Esophagus squamous epithelium (tissue), 5 donors: ENCODE measurements at regions not wholly inside any gene's neighbourhood (a gene's known extent, or its start where the extent isn't known, plus 50 kb on each side); places are given as distances from the start of the nearest gene placed in this dataset.

Experiments used
- DNase-seq: peaks from one replicate; lab custom pipeline; 2025; lab: John Stamatoyannopoulos, UW
- H3K27ac ChIP-seq, 4 donors: fragments of 200-600 bp; sonication (generic); one replicate each; pipeline ENCODE4 v1.5.1; 2016 to 2019; ENCODE audit warnings: mild to moderate bottlenecking in 1 of 4
- H3K27me3 ChIP-seq, 4 donors: fragments of 200-600 bp; sonication (generic); 1 replicate in 3 of 4; 2 replicates in 1 of 4; pipeline versions ENCODE4 v1.5.1 to v1.6.0; 2017 to 2021; ENCODE audit warnings: antibody characterized with exemption in 1 of 4
- H3K36me3 ChIP-seq, 3 donors: fragments of 200-600 bp; sonication (generic); one replicate each; pipeline ENCODE4 v1.5.1; 2016 to 2019
- H3K4me1 ChIP-seq, 3 donors: fragments of 200-600 bp; sonication (generic); one replicate each; pipeline ENCODE4 v1.5.1; 2017 to 2019
- H3K4me3 ChIP-seq, 4 donors: fragments of 200-600 bp; sonication (generic); 1 replicate in 3 of 4; 2 replicates in 1 of 4; pipeline ENCODE4 v1.5.1; 2016 to 2019; ENCODE audit warnings: mild to moderate bottlenecking in 2 of 4, moderate library complexity in 1 of 4
- H3K9me3 ChIP-seq, 3 donors: fragments of 200-600 bp; sonication (generic); one replicate each; pipeline ENCODE4 v1.5.1; 2016 to 2019
- CTCF ChIP-seq, 6 experiments: fragments of 450-650 bp in 4 of 6; fragments of 200-600 bp in 2 of 6; sonication (generic) in 2 of 6; IDR thresholded peaks; one replicate each; pipeline ENCODE4 v1.5.1; 2016 to 2019; ENCODE audit warnings: antibody characterized with exemption in 6 of 6, mild to moderate bottlenecking in 4 of 6, moderate library complexity in 4 of 6
- POLR2A ChIP-seq, 4 donors: fragments of 450-650 bp; IDR thresholded peaks; one replicate each; pipeline ENCODE4 v1.6.1; 2017; ENCODE audit warnings: antibody characterized with exemption in 4 of 4, mild to moderate bottlenecking in 4 of 4, moderate library complexity in 3 of 4
- WGBS, 2 donors: methylation state at CpG; one replicate each; pipeline ENCODE4 v1.1.5; 2018; 5-methylcytosine and 5-hydroxymethylcytosine counted together
- intact Hi-C: fragments of 100-400 bp; cut with DNase I; formaldehyde crosslinking; loops from one replicate; pipeline ENCODE4 v1.15.0; 2022
- donor health status: DM: yes; HTN: yes; CAD: no.

- Histone ChIP-seq H3K27ac (no peak overlapping the region), H3K9me3 (no peaks in the 10 kb centered on the region), H3K36me3 (no peaks in the 10 kb centered on the region), H3K27me3 (no peaks in the 10 kb centered on the region), H3K4me1 (no peaks in the 10 kb centered on the region), H3K4me3 (no peak overlapping the region)
- 76 to 90% methylated on average over 1 of the region's 1 CpG for WGBS, 2 donors
- TF ChIP-seq POLR2A (IDR thresholded peaks at IDR 0.05), result no peak
- no peak for TF ChIP-seq CTCF (IDR thresholded peaks at IDR 0.05)
- no peak for DNase-seq
- intact Hi-C loops, result no loop called here
These were observed 280.9 kb upstream of the EPHA5 start for GRCh38 chr4:65951177-65951576.

GRCh38 chr4:65943076-65943475 is 272.8 kb upstream of the EPHA5 start:
- intact Hi-C loops, result no loop called here

GRCh38 chr4:65924843-65925242 is 254.6 kb upstream of the EPHA5 start:
- H3K4me3 ChIP-seq, result no peak overlapping the region
- H3K27ac ChIP-seq, result no peak overlapping the region
- no peaks in the 10 kb centered on the region for H3K27me3 ChIP-seq
- WGBS, 2 donors, result 56 to 58% methylated on average over 4 of the region's 4 CpGs
- no peaks in the 10 kb centered on the region for H3K9me3 ChIP-seq
- intact Hi-C loops, result no loop called here
- no peak for DNase-seq
- TF ChIP-seq POLR2A (IDR thresholded peaks at IDR 0.05) (no peak), CTCF (IDR thresholded peaks at IDR 0.05) (no peak)
- no peaks in the 10 kb centered on the region for H3K4me1 ChIP-seq
- H3K36me3 ChIP-seq, result no peaks in the 10 kb centered on the region

More at GRCh38 chr4:65943076-65943475, 272.8 kb upstream of the EPHA5 start:
- H3K27ac ChIP-seq, result no peak overlapping the region
- no peaks in the 10 kb centered on the region for H3K27me3 ChIP-seq
- no peaks in the 10 kb centered on the region for H3K36me3 ChIP-seq
- no peaks in the 10 kb centered on the region for H3K9me3 ChIP-seq
- DNase-seq, result no peak
- no peak overlapping the region for H3K4me3 ChIP-seq
- H3K4me1 ChIP-seq, result no peaks in the 10 kb centered on the region
- 58% methylated on average over 2 of the region's 2 CpGs for WGBS, 2 donors
- TF ChIP-seq CTCF (IDR thresholded peaks at IDR 0.05) (no peak), POLR2A (IDR thresholded peaks at IDR 0.05) (no peak)

GRCh38 chr4:65923616-65924015 is 253.3 kb upstream of the EPHA5 start:
- WGBS, 2 donors, result 0% methylated on average over 1 of the region's 1 CpG; no CpG with 5 or more reads in 1 of the 2 donors
- no peaks in the 10 kb centered on the region for H3K27me3 ChIP-seq
- TF ChIP-seq CTCF (IDR thresholded peaks at IDR 0.05) (no peak), POLR2A (IDR thresholded peaks at IDR 0.05) (no peak)
- H3K27ac ChIP-seq, result no peak overlapping the region
- H3K4me3 ChIP-seq, result no peak overlapping the region
- no peaks in the 10 kb centered on the region for H3K4me1 ChIP-seq
- no peak for DNase-seq
- H3K36me3 ChIP-seq, result no peaks in the 10 kb centered on the region
- H3K9me3 ChIP-seq, result no peaks in the 10 kb centered on the region
- intact Hi-C loops, result no loop called here

- no peak for DNase-seq
- WGBS, 2 donors, result 82 to 85% methylated on average over 10 of the region's 10 CpGs
- no peaks in the 10 kb centered on the region for H3K36me3 ChIP-seq
- no peak overlapping the region for H3K27ac ChIP-seq
- intact Hi-C loops, result no loop called here
- H3K9me3 ChIP-seq, result no peaks in the 10 kb centered on the region
- no peaks in the 10 kb centered on the region for H3K4me1 ChIP-seq
- no peak overlapping the region for H3K4me3 ChIP-seq
- TF ChIP-seq CTCF (IDR thresholded peaks at IDR 0.05), result no peak
- no peak for TF ChIP-seq POLR2A (IDR thresholded peaks at IDR 0.05)
- no peaks in the 10 kb centered on the region for H3K27me3 ChIP-seq
These were observed 250.9 kb upstream of the EPHA5 start for GRCh38 chr4:65921180-65921579.
